Gastroesophageal sphincter (tissue), 4 donors: ENCODE measurements at regions not wholly inside any gene's neighbourhood (a gene's known extent, or its start where the extent isn't known, plus 50 kb on each side); places are given as distances from the start of the nearest gene placed in this dataset.

ENCODE experiments used
- ATAC-seq: fragments of 150-250 bp; one replicate; pipeline ENCODE4 v1.9.1; 2016; ENCODE audit warnings: mild to moderate bottlenecking, moderate library complexity
- H3K27ac ChIP-seq, 4 donors: fragments of 200-600 bp; sonication (generic) in 3 of 4; 1 replicate in 3 of 4; 2 replicates in 1 of 4; pipeline ENCODE4 v1.5.1; 2016 to 2019
- H3K27me3 ChIP-seq: fragments of 200-600 bp; sonication (generic); one replicate; pipeline ENCODE4 v1.5.1; 2019
- H3K36me3 ChIP-seq, 2 donors: fragments of 200-600 bp; sonication (generic); one replicate each; pipeline ENCODE4 v1.5.1; 2019; ENCODE audit warnings: control low read depth in 1 of 2
- H3K4me1 ChIP-seq, 3 donors: fragments of 200-600 bp; sonication (generic); 1 replicate in 2 of 3; 2 replicates in 1 of 3; pipeline ENCODE4 v1.5.1; 2016 to 2019; ENCODE audit warnings: control low read depth in 2 of 3
- H3K4me3 ChIP-seq, 2 donors: fragments of 200-600 bp; sonication (generic); one replicate each; pipeline ENCODE4 v1.5.1; 2019; ENCODE audit warnings: mild to moderate bottlenecking in 1 of 2, moderate library complexity in 1 of 2
- H3K9me3 ChIP-seq, 3 donors: fragments of 200-600 bp; sonication (generic); one replicate each; pipeline ENCODE4 v1.5.1; 2017 to 2019; ENCODE audit warnings: control low read depth in 2 of 3
- EP300 ChIP-seq: sonication (generic); formaldehyde crosslinking; IDR thresholded peaks from one replicate; pipeline ENCODE4 v1.6.1; 2017; ENCODE audit warnings: antibody characterized with exemption, mild to moderate bottlenecking
- POLR2A ChIP-seq, 2 donors: fragments of 450-650 bp; IDR thresholded peaks; one replicate each; pipeline ENCODE4 v1.6.1; 2017; ENCODE audit warnings: antibody characterized with exemption in 2 of 2, mild to moderate bottlenecking in 2 of 2, moderate library complexity in 1 of 2
- POLR2AphosphoS5 ChIP-seq: sonication (generic); formaldehyde crosslinking; IDR thresholded peaks from one replicate; pipeline ENCODE4 v1.6.1; 2017; ENCODE audit warnings: antibody characterized with exemption
- WGBS, 2 donors: methylation state at CpG; one replicate each; pipeline ENCODE4 v1.1.5; 2018; ENCODE audit warnings: low coverage in 1 of 2; 5-methylcytosine and 5-hydroxymethylcytosine counted together
- TF ChIP-seq, protein P1 (sequence below), 4 experiments: fragments of 200-600 bp in 2 of 4; fragments of 450-650 bp in 2 of 4; sonication (generic) in 1 of 4; IDR thresholded peaks; one replicate each; pipeline ENCODE4 v1.5.1; 2017 to 2019; ENCODE audit warnings: antibody characterized with exemption in 4 of 4, mild to moderate bottlenecking in 2 of 4, moderate library complexity in 2 of 4

DNA sequence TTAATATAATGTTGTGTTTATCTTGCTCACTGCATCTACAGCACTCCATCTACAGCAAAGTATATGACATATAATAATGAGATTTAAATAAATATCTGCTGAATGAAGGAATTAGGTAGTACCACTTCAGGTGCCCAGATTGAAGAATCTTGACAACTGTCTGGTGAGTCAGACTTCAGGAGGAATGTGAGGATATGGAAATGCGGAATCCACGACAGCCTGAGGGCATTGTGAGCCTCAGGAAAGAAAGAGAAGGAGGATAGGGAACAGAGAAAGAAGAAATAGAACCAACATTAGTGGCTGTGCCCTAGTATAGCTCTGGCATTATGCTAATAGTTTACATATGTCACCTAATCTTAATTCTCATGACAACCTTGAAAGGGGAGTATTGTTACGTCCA is 304.4 kb downstream of the AASDHPPT start:
- no peaks in the 10 kb centered on the region for H3K36me3 ChIP-seq
- TF ChIP-seq POLR2A (IDR thresholded peaks at IDR 0.05) (no peak), EP300 (no peak), POLR2AphosphoS5 (no peak)
- TF ChIP-seq, protein P1, sequence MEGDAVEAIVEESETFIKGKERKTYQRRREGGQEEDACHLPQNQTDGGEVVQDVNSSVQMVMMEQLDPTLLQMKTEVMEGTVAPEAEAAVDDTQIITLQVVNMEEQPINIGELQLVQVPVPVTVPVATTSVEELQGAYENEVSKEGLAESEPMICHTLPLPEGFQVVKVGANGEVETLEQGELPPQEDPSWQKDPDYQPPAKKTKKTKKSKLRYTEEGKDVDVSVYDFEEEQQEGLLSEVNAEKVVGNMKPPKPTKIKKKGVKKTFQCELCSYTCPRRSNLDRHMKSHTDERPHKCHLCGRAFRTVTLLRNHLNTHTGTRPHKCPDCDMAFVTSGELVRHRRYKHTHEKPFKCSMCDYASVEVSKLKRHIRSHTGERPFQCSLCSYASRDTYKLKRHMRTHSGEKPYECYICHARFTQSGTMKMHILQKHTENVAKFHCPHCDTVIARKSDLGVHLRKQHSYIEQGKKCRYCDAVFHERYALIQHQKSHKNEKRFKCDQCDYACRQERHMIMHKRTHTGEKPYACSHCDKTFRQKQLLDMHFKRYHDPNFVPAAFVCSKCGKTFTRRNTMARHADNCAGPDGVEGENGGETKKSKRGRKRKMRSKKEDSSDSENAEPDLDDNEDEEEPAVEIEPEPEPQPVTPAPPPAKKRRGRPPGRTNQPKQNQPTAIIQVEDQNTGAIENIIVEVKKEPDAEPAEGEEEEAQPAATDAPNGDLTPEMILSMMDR (IDR thresholded peaks at IDR 0.05), result no peak
- WGBS, 2 donors, result 61 to 90% methylated on average over 3 of the region's 3 CpGs
- H3K27ac ChIP-seq, result no peak overlapping the region
- H3K4me3 ChIP-seq, result no peak overlapping the region
- H3K9me3 ChIP-seq, result no peaks in the 10 kb centered on the region
- H3K27me3 ChIP-seq, result no peaks in the 10 kb centered on the region
- ATAC-seq, result no peak
- no peaks in the 10 kb centered on the region for H3K4me1 ChIP-seq

- H3K9me3 ChIP-seq, result no peaks in the 10 kb centered on the region
- H3K4me1 ChIP-seq, result no peaks in the 10 kb centered on the region
- no peaks in the 10 kb centered on the region for H3K27me3 ChIP-seq
- no peak for ATAC-seq
- H3K27ac ChIP-seq, result no peak overlapping the region
- WGBS, 2 donors, result 81% methylated on average over 2 of the region's 2 CpGs; no CpG with 5 or more reads in 1 of the 2 donors
- H3K4me3 ChIP-seq, result no peak overlapping the region
- H3K36me3 ChIP-seq, result no peaks in the 10 kb centered on the region
- TF ChIP-seq POLR2A (IDR thresholded peaks at IDR 0.05), result no peak
- TF ChIP-seq, protein P1 (IDR thresholded peaks at IDR 0.05), result no peak
- TF ChIP-seq POLR2AphosphoS5, result no peak
- no peak for TF ChIP-seq EP300
These were observed 307.0 kb downstream of the AASDHPPT start for GRCh38 chr11:106384429-106384828.

GRCh38 chr11:106386519-106386918 is 309.1 kb downstream of the AASDHPPT start:
- ATAC-seq, result no peak
- no peaks in the 10 kb centered on the region for H3K4me1 ChIP-seq
- 50 to 58% methylated on average over 2 of the region's 2 CpGs for WGBS, 2 donors

GRCh38 chr11:106389101-106389500 is 311.6 kb downstream of the AASDHPPT start:
- Histone ChIP-seq H3K27ac (no peak overlapping the region), H3K4me1 (no peaks in the 10 kb centered on the region), H3K9me3 (no peaks in the 10 kb centered on the region), H3K4me3 (no peak overlapping the region), H3K27me3 (no peaks in the 10 kb centered on the region), H3K36me3 (no peaks in the 10 kb centered on the region)
- TF ChIP-seq EP300, result no peak
- no peak for TF ChIP-seq POLR2A (IDR thresholded peaks at IDR 0.05)
- TF ChIP-seq POLR2AphosphoS5, result no peak
- TF ChIP-seq, protein P1 (IDR thresholded peaks at IDR 0.05), result no peak
- no peak for ATAC-seq

More at GRCh38 chr11:106386519-106386918, 309.1 kb downstream of the AASDHPPT start:
- no peak overlapping the region for H3K27ac ChIP-seq
- TF ChIP-seq POLR2AphosphoS5 (no peak), POLR2A (IDR thresholded peaks at IDR 0.05) (no peak), EP300 (no peak)
- TF ChIP-seq, protein P1 (IDR thresholded peaks at IDR 0.05), result no peak
- no peaks in the 10 kb centered on the region for H3K36me3 ChIP-seq
- H3K4me3 ChIP-seq, result no peak overlapping the region
- H3K9me3 ChIP-seq, result no peaks in the 10 kb centered on the region
- H3K27me3 ChIP-seq, result no peaks in the 10 kb centered on the region

GRCh38 chr11:106390078-106390477 is 312.6 kb downstream of the AASDHPPT start:
- Histone ChIP-seq H3K9me3 (no peaks in the 10 kb centered on the region), H3K27ac (no peak overlapping the region), H3K27me3 (no peaks in the 10 kb centered on the region), H3K4me1 (no peaks in the 10 kb centered on the region), H3K36me3 (no peaks in the 10 kb centered on the region), H3K4me3 (no peak overlapping the region)
- TF ChIP-seq POLR2A (IDR thresholded peaks at IDR 0.05) (no peak), EP300 (no peak), POLR2AphosphoS5 (no peak)
- TF ChIP-seq, protein P1 (IDR thresholded peaks at IDR 0.05), result no peak
- ATAC-seq, result no peak
- WGBS, 2 donors, result 79 to 84% methylated on average over 2 to 3 of the region's 3 CpGs
